Endothelial cell of umbilical vein (primary cell): ENCODE measurements at regions not wholly inside any gene's neighbourhood (a gene's known extent, or its start where the extent isn't known, plus 50 kb on each side); places are given as distances from the start of the nearest gene placed in this dataset.

Source experiments
- BruUV-seq: library from RNA; stranded (reverse); fragments of 400-500 nt; replicated peaks from 2 replicates; lab custom pipeline; 2021; lab: Mats Ljungman, UMichigan
- CTCF ChIA-PET: fragments of 300-600, 350-600 bp; sonication (Branson Sonifier 250); formaldehyde crosslinking; loops from one replicate; lab custom pipeline; 2021; ENCODE audit warnings: antibody characterized with exemption, inconsistent platforms; lab: Charles Lee
- POLR2A ChIA-PET: fragments of 300-600, 350-600 bp; sonication (Branson Sonifier 250); formaldehyde crosslinking; loops from one replicate; lab custom pipeline; 2021; ENCODE audit warnings: antibody characterized with exemption, inconsistent platforms; lab: Charles Lee
- DNase-seq: peaks from one replicate; pipeline ENCODE4 v3.0.0-alpha.2; 2011; ENCODE audit warnings: low read depth, low spot score
- FAIRE-seq: peaks from 2 replicates; lab custom pipeline; 2011; peaks lifted over from hg19 to GRCh38; lab: Jason Lieb, UNC
- H2AFZ ChIP-seq: 2 replicates; pipeline ENCODE4 v1.6.0; 2012; ENCODE audit warnings: low read depth, low read length, control low read depth, inconsistent platforms
- H3K27ac ChIP-seq: 2 replicates; pipeline ENCODE4 v1.5.1; 2011; ENCODE audit warnings: low read depth, mild to moderate bottlenecking, control low read depth, low read length, moderate library complexity; ENCODE audit not compliant: insufficient read depth
- H3K27me3 ChIP-seq, 2 experiments: 2 replicates each; pipeline versions ENCODE4 v1.6.0 to v1.6.1; 2011; ENCODE audit warnings: low read length in 2 of 2, mixed read lengths in 1 of 2; ENCODE audit not compliant: control insufficient read depth in 2 of 2, insufficient read depth in 2 of 2
- H3K36me3 ChIP-seq, 2 experiments: 2 replicates in 1 of 2; 3 replicates in 1 of 2; pipeline ENCODE4 v1.5.1; 2011; ENCODE audit warnings: low read length in 2 of 2, mild to moderate bottlenecking in 1 of 2, moderate library complexity in 1 of 2; ENCODE audit not compliant: control insufficient read depth in 2 of 2, insufficient read depth in 2 of 2; ENCODE audit errors: extremely low read depth in 1 of 2
- H3K4me1 ChIP-seq: 3 replicates; pipeline ENCODE4 v1.5.1; 2011; ENCODE audit warnings: mild to moderate bottlenecking, low read length; ENCODE audit not compliant: control insufficient read depth, insufficient read depth; ENCODE audit errors: extremely low read depth
- H3K4me2 ChIP-seq: 2 replicates; pipeline ENCODE4 v1.6.1; 2011; ENCODE audit warnings: low read length, control low read depth, mixed read lengths; ENCODE audit not compliant: insufficient read depth
- H3K4me3 ChIP-seq, 3 experiments: fragments of 200-600 bp in 1 of 3; sonication (generic), shearing (Covaris generic) in 1 of 3; replicated peaks in 1 of 3; 2 replicates each; pipeline ENCODE4 v1.5.1; 2011 to 2016; ENCODE audit warnings: control low read depth in 3 of 3, low read length in 3 of 3, mild to moderate bottlenecking in 2 of 3, inconsistent platforms in 1 of 3, low read depth in 1 of 3, moderate library complexity in 1 of 3; ENCODE audit not compliant: insufficient read depth in 1 of 3
- H3K79me2 ChIP-seq: 2 replicates; pipeline ENCODE4 v1.6.0; 2012; ENCODE audit warnings: low read length, inconsistent platforms; ENCODE audit not compliant: control insufficient read depth, insufficient read depth
- H3K9ac ChIP-seq: replicated peaks from 2 replicates; pipeline ENCODE3; 2011; ENCODE audit warnings: low read length, control low read depth; ENCODE audit not compliant: insufficient read depth; ENCODE audit errors: extremely low read depth
- H3K9me1 ChIP-seq: replicated peaks from 3 replicates; pipeline ENCODE4 v1.6.0; 2011; ENCODE audit warnings: mild to moderate bottlenecking, low read length; ENCODE audit not compliant: control insufficient read depth, insufficient read depth; ENCODE audit errors: extremely low read depth
- H3K9me3 ChIP-seq: replicated peaks from 2 replicates; pipeline ENCODE4 v1.5.1; 2012; ENCODE audit warnings: low read length, inconsistent platforms; ENCODE audit not compliant: control insufficient read depth, insufficient read depth
- H4K20me1 ChIP-seq: replicated peaks from 2 replicates; pipeline ENCODE3; 2011; ENCODE audit warnings: mild to moderate bottlenecking, low read length; ENCODE audit not compliant: control insufficient read depth, insufficient read depth; ENCODE audit errors: extremely low read depth
- EZH2 ChIP-seq: IDR thresholded peaks from 2 replicates; pipeline ENCODE4 v1.6.1; 2012; ENCODE audit warnings: borderline replicate concordance, low read depth, mild to moderate bottlenecking, moderate library complexity, low read length, inconsistent platforms; ENCODE audit not compliant: severe bottlenecking
- FOS ChIP-seq: IDR thresholded peaks from 2 replicates; pipeline ENCODE4 v1.6.1; 2011; ENCODE audit warnings: mild to moderate bottlenecking, low read length, moderate library complexity, borderline replicate concordance; ENCODE audit not compliant: insufficient read depth
- GATA2 ChIP-seq: IDR thresholded peaks from 2 replicates; pipeline ENCODE4 v1.7.0; 2011; ENCODE audit warnings: low read depth, mild to moderate bottlenecking, moderate library complexity, mixed read lengths, low read length; ENCODE audit not compliant: insufficient read length, insufficient read depth
- MYC ChIP-seq: IDR thresholded peaks from one replicate; pipeline ENCODE4 v1.6.1; 2011; ENCODE audit warnings: mild to moderate bottlenecking, low read depth, low read length
- POLR2A ChIP-seq: IDR thresholded peaks from 2 replicates; pipeline ENCODE4 v1.6.1; 2012; ENCODE audit warnings: low read depth, mild to moderate bottlenecking, control low read depth, low read length
- POLR2AphosphoS5 ChIP-seq: IDR thresholded peaks from 2 replicates; pipeline ENCODE4 v1.6.1; 2012; ENCODE audit warnings: low read depth, mild to moderate bottlenecking, control low read depth, low read length, moderate library complexity; ENCODE audit not compliant: insufficient read depth
- dilution Hi-C: fragments of 300-500 bp; cut with MboI; formaldehyde crosslinking; loops from one replicate; pipeline ENCODE4 v1.15.0; 2019; ENCODE audit warnings: low sequenced_read_pairs; ENCODE audit not compliant: extremely low pct_ligation_motif_present
- intact Hi-C: fragments of 100-400 bp; cut with micrococcal nuclease; formaldehyde crosslinking; loops from one replicate; pipeline ENCODE4 v1.10.0; 2022
- TF ChIP-seq, protein P1 (sequence below), 2 donors: IDR thresholded peaks; 1 replicate in 1 of 2; 2 replicates in 1 of 2; pipeline ENCODE4 v1.5.1; 2011; ENCODE audit warnings: low read length in 2 of 2, mild to moderate bottlenecking in 2 of 2, moderate library complexity in 2 of 2, control low read depth in 1 of 2, inconsistent platforms in 1 of 2, low read depth in 1 of 2; ENCODE audit not compliant: insufficient read depth in 1 of 2; ENCODE audit errors: extremely low read depth in 1 of 2

DNA sequence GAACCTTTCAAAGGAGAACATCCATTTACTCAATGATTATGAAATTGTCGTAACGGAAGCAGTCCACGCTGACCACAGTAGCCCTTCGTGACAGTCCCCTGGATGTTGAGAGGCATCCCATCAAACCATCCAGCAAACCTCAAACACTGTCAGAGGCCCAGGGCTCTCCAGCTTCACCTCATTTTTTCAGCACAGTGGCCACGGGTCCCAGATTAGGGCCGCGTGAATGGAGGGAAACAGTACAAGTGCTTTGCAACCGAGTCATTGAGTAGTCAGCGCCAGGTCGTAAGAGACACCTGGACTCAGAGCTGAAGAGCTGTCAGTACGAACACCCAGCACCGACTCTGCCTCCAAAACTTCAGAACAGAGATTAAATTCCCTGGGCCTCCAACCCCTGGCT is 552.5 kb upstream of the SALL3 start:
- peaks cover 5% of the 10 kb centered on the region for H3K9me3 ChIP-seq
- dilution Hi-C loops: no loop called here
- POLR2A ChIA-PET: no interaction called here

More for the DNA sequence above, 552.5 kb upstream of the SALL3 start:
- H3K4me2 ChIP-seq: no peak overlapping the region
- CTCF ChIA-PET: no interaction called here
- no peaks in the 10 kb centered on the region for H4K20me1 ChIP-seq
- no TSS peak for BruUV-seq
- H3K9ac ChIP-seq: no peak overlapping the region
- H3K4me1 ChIP-seq: no peaks in the 10 kb centered on the region
- H3K9me1 ChIP-seq: no peaks in the 10 kb centered on the region
- DNase-seq: no peak
- no peak overlapping the region for H3K4me3 ChIP-seq
- H3K27ac ChIP-seq: no peak overlapping the region
- intact Hi-C loops: no loop called here
- TF ChIP-seq MYC (no peak), GATA2 (no peak), POLR2AphosphoS5 (no peak), EZH2 (no peak), POLR2A (no peak), FOS (no peak)
- TF ChIP-seq, protein P1, sequence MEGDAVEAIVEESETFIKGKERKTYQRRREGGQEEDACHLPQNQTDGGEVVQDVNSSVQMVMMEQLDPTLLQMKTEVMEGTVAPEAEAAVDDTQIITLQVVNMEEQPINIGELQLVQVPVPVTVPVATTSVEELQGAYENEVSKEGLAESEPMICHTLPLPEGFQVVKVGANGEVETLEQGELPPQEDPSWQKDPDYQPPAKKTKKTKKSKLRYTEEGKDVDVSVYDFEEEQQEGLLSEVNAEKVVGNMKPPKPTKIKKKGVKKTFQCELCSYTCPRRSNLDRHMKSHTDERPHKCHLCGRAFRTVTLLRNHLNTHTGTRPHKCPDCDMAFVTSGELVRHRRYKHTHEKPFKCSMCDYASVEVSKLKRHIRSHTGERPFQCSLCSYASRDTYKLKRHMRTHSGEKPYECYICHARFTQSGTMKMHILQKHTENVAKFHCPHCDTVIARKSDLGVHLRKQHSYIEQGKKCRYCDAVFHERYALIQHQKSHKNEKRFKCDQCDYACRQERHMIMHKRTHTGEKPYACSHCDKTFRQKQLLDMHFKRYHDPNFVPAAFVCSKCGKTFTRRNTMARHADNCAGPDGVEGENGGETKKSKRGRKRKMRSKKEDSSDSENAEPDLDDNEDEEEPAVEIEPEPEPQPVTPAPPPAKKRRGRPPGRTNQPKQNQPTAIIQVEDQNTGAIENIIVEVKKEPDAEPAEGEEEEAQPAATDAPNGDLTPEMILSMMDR (IDR thresholded peaks at IDR 0.05; ENCODE audit: extremely low read depth in 1 of 2, insufficient read depth in 1 of 2, low read depth in 1 of 2, low read length in 2 of 2): no peak
- H2AFZ ChIP-seq: no peak overlapping the region
- H3K27me3 ChIP-seq: no peaks in the 10 kb centered on the region
- no peaks in the 10 kb centered on the region for H3K79me2 ChIP-seq
- no peaks in the 10 kb centered on the region for H3K36me3 ChIP-seq
- no peak for FAIRE-seq
